GM19193 (cell line): ENCODE measurements at regions not wholly inside any gene's neighbourhood (a gene's known extent, or its start where the extent isn't known, plus 50 kb on each side); places are given as distances from the start of the nearest gene placed in this dataset.

ENCODE experiments used
- POLR2A ChIP-seq: IDR thresholded peaks from 4 replicates; pipeline ENCODE4 v1.6.1; 2011; ENCODE audit not compliant: insufficient read depth, insufficient read length; ENCODE audit errors: extremely low read depth

DNA sequence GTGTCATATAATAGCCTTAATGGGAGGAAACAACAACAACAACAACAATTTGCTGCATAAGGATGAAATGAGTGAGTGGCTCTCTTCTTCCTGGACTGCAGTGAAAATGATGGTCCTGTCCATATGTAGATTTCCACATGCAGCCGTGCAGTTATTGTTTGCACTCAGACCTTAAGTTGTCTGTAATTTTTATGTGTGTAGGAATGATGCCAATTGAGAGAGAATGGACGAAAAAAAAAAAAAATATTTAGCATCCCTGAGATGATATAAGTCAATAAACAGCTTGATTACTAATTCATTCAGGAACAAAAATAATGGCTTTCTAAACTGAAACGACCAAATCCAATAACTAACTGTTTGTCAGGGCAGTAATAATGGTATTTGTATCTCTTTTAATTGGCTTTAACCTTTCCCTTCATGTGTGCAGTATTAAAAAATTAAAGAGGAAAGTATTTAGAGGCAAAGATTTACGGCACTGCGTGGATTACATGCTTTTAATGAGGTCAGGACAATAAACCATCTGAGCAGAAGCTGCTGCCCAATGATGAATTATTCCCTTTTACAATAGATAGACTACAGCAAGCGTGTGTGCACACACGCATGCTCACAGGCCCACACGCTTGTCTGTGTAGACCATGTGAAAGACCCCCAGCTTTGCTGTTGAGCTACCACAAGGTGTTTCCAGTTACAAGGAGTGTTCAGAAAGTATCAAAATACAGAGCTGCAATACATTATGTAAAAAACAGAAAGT lies 459.5 kb upstream of the WWC1 start:
- no peak for TF ChIP-seq POLR2A

DNA sequence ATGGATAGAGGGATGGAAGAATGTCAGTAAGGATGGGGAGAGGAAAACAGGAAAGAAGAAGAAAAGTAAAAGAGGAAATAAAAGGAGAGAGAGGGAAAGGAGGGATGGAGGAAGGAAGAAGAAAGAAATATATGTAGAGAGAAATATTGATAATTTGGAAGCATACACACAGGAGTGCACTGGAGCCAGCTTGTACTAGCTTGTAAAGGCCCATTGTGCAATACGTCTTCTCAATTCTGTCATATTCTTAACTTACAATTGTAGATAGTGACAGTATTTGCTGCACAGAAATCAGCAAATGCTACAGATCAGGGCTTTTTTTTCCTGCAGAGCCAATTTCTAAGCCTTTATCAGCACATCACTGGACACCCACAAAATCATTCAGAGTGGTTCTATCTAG lies 458.8 kb upstream of the WWC1 start:
- no peak for TF ChIP-seq POLR2A

DNA sequence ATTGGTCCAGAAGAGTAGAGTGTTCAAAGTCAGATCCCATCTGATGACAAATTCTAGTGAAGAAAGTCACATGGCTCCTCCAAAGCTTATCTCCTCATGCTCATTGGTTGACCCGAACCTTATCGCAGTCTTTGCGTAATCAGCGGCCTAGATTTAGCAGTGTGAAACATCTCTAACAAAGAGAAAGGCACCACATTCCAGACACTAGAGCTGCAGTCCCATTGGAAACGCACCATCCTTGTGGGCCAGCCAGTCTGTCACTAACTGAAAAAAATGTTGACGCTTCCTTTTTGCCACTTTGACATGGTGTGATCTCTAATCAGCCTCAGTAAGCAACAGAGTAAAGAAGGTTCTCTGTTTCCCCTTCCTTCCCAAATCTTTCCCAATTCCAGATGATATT lies 458.0 kb upstream of the WWC1 start:
- TF ChIP-seq POLR2A, result no peak

DNA sequence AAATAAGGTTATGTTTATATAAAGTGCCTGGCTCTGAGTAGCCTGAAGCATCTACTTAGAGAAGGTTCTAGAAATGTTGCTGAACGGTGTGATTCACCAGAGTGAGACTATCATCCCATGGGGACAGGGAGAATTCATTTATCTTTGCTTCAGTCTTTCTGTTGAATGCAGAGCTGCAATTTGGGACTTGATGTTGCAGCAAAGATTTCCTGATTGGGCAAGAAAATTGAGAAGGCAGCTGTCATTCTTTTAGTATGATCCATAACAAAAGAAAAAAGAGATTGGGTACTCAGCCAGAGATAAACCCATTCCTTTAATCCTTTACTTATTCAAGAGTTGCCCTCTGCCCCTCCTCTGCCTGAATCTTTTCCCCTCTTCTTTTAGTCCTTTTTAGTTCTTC lies 456.3 kb upstream of the WWC1 start:
- no peak for TF ChIP-seq POLR2A

DNA sequence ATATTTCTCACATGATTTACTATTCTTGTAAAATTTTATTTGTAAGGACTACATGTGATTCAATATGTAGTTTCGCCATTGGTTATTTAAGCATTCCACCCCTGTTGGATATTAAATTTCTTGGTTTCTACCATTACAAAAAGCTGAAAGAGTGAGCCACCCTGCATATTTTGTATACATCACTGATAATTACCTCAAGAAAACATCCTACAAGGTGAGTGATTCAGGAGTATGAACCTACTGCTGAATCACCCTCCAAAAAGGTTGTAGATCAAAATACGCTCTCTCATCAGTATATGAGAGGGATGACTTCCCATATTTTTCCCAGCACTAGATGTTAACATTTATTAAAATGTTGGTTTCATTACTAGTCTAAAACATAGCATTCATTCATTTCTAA lies 454.3 kb upstream of the WWC1 start:
- TF ChIP-seq POLR2A, result no peak

DNA sequence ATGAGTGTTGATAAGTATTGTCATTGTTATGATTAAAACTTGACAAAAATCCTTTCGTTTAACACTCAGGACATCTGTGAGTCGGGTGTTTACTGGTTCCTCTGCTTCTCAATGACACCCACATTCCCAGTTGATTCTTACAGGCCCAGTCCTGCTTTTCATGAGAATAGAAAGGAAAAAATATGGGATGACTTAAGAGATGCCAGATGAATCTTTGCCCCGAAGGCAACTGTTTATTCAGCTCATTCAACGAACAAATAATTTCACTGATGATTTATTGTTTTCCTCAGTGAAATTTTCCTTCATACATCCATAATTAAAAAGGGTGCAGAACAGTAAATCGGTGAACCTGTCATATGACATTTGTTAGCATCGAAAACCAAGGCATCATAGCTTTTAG lies 452.4 kb upstream of the WWC1 start:
- TF ChIP-seq POLR2A, result no peak

DNA sequence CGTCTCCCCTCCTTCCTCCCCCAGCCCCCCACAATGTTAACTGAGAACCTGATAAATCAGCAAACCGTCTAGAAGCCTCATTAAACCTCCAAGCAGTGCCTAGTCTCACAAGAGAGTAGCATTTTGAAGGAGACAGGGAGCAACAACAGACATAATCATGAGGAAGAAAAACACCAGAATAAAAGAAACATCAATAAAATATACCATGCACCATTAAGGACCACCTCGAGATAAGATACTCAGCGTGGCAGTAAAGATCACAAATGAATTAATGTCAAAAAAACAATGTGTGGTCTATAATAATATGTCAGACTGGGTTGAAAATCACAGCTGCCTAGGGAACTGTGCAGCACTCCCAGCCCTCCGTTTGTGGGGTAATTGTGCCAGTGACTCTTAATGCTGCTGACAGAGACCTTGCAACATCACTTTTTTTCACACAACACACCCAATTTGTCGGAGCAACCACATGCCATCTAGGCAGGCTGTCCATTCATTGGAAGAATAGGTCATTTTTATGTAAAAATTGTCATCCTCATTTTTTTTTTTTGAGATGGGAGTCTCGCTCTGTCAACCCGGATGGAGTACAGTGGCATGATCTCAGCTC lies 450.8 kb upstream of the WWC1 start:
- no peak for TF ChIP-seq POLR2A

DNA sequence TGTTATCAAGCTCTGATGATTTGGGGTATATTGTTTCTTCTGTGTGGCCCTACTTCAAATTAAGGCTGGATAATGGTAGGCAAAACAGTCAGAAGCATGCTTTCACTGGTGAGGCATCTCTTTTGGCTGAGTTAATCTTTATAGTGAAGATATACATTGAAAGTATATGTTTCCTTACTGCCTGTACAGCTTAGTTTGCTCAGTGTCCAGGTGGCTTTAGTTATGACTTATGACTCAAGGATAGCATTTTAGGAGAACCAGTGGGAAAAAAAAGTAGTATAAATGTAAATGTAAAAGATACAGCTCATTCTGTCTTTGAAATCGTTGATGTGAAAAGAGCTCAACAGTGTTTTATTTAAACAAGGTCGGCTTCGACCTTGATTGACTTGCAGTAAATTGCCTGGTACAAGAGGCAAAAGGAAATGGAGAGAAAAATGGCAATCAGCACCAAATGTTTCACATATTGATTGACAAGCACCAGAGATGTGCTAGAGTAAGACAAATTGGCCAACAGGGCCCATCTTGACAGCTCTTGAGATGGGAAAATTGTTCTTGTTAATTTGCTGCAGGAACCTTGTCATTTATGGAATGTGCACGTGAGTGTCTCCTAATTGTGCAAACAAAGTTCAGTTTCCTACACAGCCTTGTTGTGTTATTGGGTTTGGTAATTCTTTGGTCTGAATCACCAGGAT lies 447.4 kb upstream of the WWC1 start:
- TF ChIP-seq POLR2A, result no peak

DNA sequence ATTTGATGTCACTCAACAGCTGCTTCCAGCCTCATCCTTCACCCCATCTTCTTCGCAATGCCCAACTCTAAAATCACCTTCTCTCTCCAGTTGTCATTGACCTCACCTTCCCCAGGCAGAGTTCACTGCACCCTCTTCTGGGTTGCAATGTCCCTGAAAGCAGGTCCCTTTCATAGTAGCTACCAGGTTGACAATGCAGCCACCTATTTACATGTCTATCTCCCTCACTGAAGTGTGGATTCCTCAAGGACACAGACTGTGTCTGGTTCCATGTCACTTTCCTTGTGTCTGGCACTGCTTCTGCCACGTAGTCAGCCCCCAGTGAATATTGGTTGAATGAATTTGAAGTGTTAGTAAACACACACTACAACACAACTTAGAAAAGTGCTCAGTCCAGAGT lies 445.5 kb upstream of the WWC1 start:
- TF ChIP-seq POLR2A, result no peak

DNA sequence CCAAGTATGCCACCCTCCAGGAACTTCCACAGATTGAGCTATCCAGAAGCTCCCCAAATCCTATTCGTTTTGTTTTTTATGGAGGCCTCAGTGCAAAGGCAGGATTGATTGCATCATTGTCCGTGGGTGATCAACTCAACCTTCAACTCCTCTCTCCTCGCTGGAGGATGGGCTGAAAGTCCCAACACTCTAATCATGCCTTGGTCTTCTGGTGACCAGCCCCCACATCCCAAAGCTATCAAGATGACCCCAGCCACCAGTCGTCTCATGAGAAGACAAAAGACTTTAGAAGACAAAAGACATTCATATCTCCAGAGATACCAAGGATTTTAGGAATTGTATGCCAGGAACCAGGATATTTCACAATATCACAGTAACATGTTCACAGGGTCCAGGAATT lies 441.6 kb upstream of the WWC1 start:
- no peak for TF ChIP-seq POLR2A

DNA sequence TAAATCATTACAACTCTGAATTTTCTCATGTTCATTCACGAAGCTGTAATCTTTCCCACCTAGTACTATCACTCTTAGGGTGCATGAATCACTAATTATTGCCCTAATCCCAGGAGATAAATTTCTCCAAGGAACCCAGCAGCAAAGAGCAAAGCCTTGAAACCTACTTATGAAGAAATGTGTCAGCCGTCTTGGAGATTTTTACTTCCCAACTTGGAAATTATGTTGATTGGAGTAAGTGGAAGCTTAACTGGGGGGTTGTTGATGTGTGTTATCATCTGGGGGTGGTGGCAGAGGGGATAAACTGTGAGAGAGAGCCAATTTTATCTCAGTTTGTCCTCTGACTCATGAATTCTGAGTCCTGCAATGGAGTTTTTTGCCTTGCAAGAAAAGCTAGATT lies 440.5 kb upstream of the WWC1 start:
- no peak for TF ChIP-seq POLR2A

DNA sequence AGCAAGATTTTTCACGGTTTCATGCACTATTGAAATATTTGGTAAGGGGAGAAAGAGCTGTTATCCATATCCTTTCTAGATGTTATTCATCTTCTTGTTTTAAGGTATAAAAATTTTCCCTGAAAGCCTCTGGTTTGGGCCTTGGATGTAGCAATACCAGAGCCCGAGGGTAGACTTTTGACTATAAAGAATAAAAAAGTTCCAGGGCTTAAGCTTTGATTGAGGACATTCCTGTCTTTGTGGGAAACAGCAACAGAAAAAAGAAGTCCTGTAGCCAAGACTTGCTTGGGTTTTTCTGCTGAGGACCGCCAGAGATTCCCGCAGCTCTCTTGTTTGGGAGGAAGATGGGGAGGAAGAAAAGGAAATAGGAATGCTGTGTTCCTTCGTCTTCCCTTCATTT lies 440.0 kb upstream of the WWC1 start:
- TF ChIP-seq POLR2A, result no peak

DNA sequence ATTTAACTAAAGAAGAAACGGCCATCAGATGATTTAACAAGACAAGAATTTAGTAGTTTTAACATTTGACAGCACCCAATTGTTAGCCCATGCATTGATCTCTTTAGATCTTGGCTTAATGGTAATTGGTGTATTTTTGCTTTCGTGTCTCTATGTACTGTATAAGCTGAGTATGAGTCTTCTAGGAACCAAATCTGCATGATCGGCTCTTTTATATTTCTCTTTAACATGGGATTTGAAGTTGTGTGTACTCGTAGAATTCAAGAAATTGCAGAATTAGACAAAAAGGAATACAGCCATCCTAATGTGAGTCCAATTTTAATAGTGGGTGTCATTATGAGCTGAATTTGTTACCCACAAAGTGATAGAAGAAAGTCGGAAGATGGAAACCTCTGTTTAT lies 438.9 kb upstream of the WWC1 start:
- no peak for TF ChIP-seq POLR2A

DNA sequence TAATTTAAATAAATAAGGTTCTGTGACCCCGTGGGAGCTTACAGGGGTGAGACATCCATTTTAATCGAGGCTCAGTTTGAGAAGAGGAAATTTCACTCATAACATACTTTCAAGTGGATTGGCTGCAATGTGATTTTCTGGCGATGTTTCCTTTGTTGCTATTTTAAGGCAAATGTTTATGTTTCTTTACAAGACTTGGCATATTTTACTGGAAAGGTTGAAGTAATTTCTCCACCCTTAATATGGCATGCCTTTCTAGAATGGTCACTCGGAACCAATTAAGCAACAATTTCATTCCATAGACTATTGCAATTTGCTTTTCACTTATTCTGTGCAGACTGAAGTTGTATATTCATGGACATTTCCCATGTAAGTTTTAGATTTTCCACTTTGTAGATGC lies 438.0 kb upstream of the WWC1 start:
- no peak for TF ChIP-seq POLR2A

DNA sequence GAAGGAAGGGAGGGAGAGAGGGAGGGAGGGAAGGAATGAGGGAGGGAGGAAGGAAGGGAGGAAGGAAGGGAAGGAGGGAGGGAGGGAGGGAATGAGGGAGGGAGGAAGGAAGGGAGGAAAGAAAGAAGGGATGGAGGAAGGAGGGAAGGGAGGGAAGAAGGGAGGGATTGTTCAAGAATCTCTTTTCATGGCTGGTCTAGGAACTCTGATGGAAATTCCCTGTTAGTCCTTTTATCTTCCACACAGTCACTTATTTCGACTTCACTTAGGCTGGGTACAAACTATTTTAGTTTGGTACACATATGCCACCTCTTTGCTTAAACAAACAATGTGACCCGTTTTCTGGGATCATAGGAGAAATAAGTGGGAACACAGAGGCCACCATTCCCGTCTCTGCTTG lies 435.6 kb upstream of the WWC1 start:
- no peak for TF ChIP-seq POLR2A

DNA sequence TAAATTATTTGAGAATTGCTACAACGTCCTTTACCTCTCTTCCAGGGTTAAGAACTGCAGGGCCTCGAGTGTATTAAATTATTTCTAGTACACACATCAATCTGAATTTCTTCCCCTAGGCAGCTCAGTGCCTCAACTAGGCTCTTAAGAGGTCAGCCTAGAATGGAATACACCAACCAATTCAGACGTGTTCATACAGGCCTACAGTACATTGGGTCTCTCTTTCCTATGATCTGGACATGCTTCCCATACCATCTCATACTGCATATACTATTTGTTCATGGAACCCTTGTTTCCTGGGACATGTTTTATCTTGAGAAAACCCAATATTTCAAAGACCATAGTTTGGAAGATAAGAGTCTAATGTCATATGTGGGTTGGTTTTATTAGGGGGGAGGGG lies 434.1 kb upstream of the WWC1 start:
- TF ChIP-seq POLR2A, result no peak
